SK-N-SH (cell line): ENCODE measurements at regions not wholly inside any gene's neighbourhood (a gene's known extent, or its start where the extent isn't known, plus 50 kb on each side); places are given as distances from the start of the nearest gene placed in this dataset.

ENCODE experiments used
- RCOR1 ChIP-seq: fragments of 150-350 bp; IDR thresholded peaks from 2 replicates; pipeline ENCODE4 v1.6.1; 2017; ENCODE audit warnings: antibody characterized with exemption, low read length
- TF ChIP-seq, protein P1 (sequence below): fragments of 200-600 bp; sonication (generic); IDR thresholded peaks from 2 replicates; pipeline ENCODE4 v1.6.1; 2017; ENCODE audit warnings: antibody characterized with exemption, mild to moderate bottlenecking, moderate library complexity

DNA sequence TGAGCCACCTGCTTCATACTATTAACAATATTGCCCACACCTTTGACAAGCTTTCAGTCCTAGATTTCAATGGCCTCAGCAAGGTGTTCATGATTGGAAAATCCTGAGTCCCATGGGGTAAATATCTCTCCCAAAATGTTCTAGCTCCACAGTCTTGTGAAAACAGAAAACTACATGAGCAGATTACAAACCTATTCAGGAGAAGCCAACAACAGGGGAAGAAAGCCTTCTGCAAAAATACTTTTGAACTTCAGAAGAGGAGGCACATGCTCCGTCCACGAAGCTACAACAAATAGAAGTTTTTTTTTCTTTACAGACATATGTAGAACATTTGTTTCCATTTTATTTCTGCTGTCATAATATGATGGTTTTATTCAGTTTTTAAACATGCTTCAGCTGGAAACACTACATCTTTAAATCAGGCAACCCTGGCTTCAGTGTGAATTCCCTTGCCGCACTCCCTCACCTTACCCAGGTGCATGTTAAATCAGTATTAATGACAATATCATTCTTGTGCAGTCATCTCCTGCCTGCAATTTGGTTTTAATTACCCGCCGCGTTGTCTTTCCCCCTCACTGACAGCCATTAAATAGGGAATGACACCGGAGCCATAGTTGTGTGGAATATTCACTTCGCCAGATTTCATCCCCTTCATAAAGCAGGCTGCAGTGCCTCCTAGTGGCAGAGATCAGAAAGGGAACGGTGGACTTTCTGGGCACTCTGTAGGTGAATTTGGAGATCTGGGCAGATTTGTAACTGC lies 725.5 kb upstream of the ARRDC4 start:
- no peak for TF ChIP-seq RCOR1
- TF ChIP-seq, protein P1, sequence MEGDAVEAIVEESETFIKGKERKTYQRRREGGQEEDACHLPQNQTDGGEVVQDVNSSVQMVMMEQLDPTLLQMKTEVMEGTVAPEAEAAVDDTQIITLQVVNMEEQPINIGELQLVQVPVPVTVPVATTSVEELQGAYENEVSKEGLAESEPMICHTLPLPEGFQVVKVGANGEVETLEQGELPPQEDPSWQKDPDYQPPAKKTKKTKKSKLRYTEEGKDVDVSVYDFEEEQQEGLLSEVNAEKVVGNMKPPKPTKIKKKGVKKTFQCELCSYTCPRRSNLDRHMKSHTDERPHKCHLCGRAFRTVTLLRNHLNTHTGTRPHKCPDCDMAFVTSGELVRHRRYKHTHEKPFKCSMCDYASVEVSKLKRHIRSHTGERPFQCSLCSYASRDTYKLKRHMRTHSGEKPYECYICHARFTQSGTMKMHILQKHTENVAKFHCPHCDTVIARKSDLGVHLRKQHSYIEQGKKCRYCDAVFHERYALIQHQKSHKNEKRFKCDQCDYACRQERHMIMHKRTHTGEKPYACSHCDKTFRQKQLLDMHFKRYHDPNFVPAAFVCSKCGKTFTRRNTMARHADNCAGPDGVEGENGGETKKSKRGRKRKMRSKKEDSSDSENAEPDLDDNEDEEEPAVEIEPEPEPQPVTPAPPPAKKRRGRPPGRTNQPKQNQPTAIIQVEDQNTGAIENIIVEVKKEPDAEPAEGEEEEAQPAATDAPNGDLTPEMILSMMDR, result peak; percentile 90
